ENCODE measurements at regions not wholly inside any gene's neighbourhood (a gene's known extent, or its start where the extent isn't known, plus 50 kb on each side); places are given as distances from the start of the nearest gene placed in this dataset.
"Not testable (repeated sequence)": the region's sequence is repeated elsewhere in the genome, so short reads cannot be mapped to it uniquely, and the experiment has no call there.

- no peak for DNase-seq (ENCODE audit: low spot score)
Observed at GRCh38 chr5:106331415-106331814, 1339.3 kb downstream of the EFNA5 start.

GRCh38 chr5:106324356-106324755 lies 1346.4 kb downstream of the EFNA5 start:
- DNase-seq (ENCODE audit: low spot score): no peak

GRCh38 chr5:106321242-106321641 lies 1349.5 kb downstream of the EFNA5 start:
- no peak for DNase-seq (ENCODE audit: low spot score)

GRCh38 chr5:106314221-106314824 lies 1356.4 kb downstream of the EFNA5 start:
- no peak for DNase-seq (ENCODE audit: low spot score)

GRCh38 chr5:106312360-106312759 lies 1358.4 kb downstream of the EFNA5 start:
- no peak for DNase-seq (ENCODE audit: low spot score)

GRCh38 chr5:106311230-106311915 lies 1359.4 kb downstream of the EFNA5 start:
- DNase-seq (ENCODE audit: low spot score): no peak

- no peak for DNase-seq (ENCODE audit: low spot score)
Observed at GRCh38 chr5:106307265-106307664, 1363.5 kb downstream of the EFNA5 start.

- DNase-seq (ENCODE audit: low spot score): no peak
Observed at GRCh38 chr5:106306313-106307028, 1364.3 kb downstream of the EFNA5 start.

GRCh38 chr5:106303911-106304310 lies 1366.8 kb downstream of the EFNA5 start:
- DNase-seq (ENCODE audit: low spot score): no peak

GRCh38 chr5:106292654-106293053 lies 1378.1 kb downstream of the EFNA5 start:
- DNase-seq (ENCODE audit: low spot score): no peak

- no peak for DNase-seq (ENCODE audit: low spot score)
Observed at GRCh38 chr5:106290841-106291240, 1379.9 kb downstream of the EFNA5 start.

GRCh38 chr5:106288979-106289378 lies 1381.8 kb downstream of the EFNA5 start:
- DNase-seq (ENCODE audit: low spot score): no peak

GRCh38 chr5:106277540-106278096 lies 1393.1 kb downstream of the EFNA5 start:
- DNase-seq (ENCODE audit: low spot score): no peak

GRCh38 chr5:106269252-106269843 lies 1401.4 kb downstream of the EFNA5 start:
- no peak for DNase-seq (ENCODE audit: low spot score)

- no peak for DNase-seq (ENCODE audit: low spot score)
Observed at GRCh38 chr5:106267256-106267655, 1403.5 kb downstream of the EFNA5 start.

- no peak for DNase-seq (ENCODE audit: low spot score)
Observed at GRCh38 chr5:106262395-106262794, 1408.3 kb downstream of the EFNA5 start.

- DNase-seq (ENCODE audit: low spot score): not testable (repeated sequence)
Observed at GRCh38 chr5:106259431-106260090, 1411.2 kb downstream of the EFNA5 start.

GRCh38 chr5:106258591-106259125 lies 1412.1 kb downstream of the EFNA5 start:
- no peak for DNase-seq (ENCODE audit: low spot score)

GRCh38 chr5:106254784-106255183 lies 1416.0 kb downstream of the EFNA5 start:
- DNase-seq (ENCODE audit: low spot score): no peak

GRCh38 chr5:106246044-106246745 lies 1424.5 kb downstream of the EFNA5 start:
- not testable (repeated sequence) for DNase-seq (ENCODE audit: low spot score)

GRCh38 chr5:106241409-106241808 lies 1429.3 kb downstream of the EFNA5 start:
- DNase-seq (ENCODE audit: low spot score): no peak
